WTC11 (cell line): ENCODE measurements at regions not wholly inside any gene's neighbourhood (a gene's known extent, or its start where the extent isn't known, plus 50 kb on each side); places are given as distances from the start of the nearest gene placed in this dataset.

Experiments
- ATAC-seq: fragments of 200-7000 bp; cut with Tn5 transposase; 2 replicates; pipeline ENCODE4 v1.10.0; 2021; ENCODE audit warnings: mild to moderate bottlenecking, moderate library complexity
- CTCF ChIA-PET: fragments of 300-600 bp; sonication (Branson Sonifier 250); formaldehyde crosslinking; loops from one replicate; lab custom pipeline; 2021; ENCODE audit warnings: antibody characterized with exemption; lab: Charles Lee
- POLR2A ChIA-PET: fragments of 350-600 bp; sonication (Branson Sonifier 250); formaldehyde crosslinking; loops from one replicate; lab custom pipeline; 2021; ENCODE audit warnings: antibody characterized with exemption; lab: Charles Lee
- DNase-seq: peaks from one replicate; pipeline ENCODE4 v3.0.0; 2021; ENCODE audit warnings: low spot score
- H3K27ac Mint-ChIP-seq: 2 replicates; pipeline ENCODE4 v1.8.0; 2021; ENCODE audit warnings: mixed read lengths
- H3K27me3 Mint-ChIP-seq: 2 replicates; pipeline ENCODE4 v1.8.0; 2021; ENCODE audit warnings: low read depth, mild to moderate bottlenecking, moderate library complexity, mixed read lengths
- H3K36me3 Mint-ChIP-seq: 2 replicates; pipeline ENCODE4 v1.8.0; 2021; ENCODE audit warnings: mixed read lengths
- H3K4me1 Mint-ChIP-seq: 2 replicates; pipeline ENCODE4 v1.8.0; 2022; ENCODE audit warnings: mixed read lengths
- H3K4me3 Mint-ChIP-seq: 2 replicates; pipeline ENCODE4 v1.8.0; 2021; ENCODE audit warnings: mild to moderate bottlenecking, moderate library complexity, mixed read lengths
- H3K9me3 Mint-ChIP-seq: 2 replicates; pipeline ENCODE4 v1.8.0; 2021; ENCODE audit warnings: mixed read lengths
- CREB1 ChIP-seq: sonication (generic); formaldehyde crosslinking; IDR thresholded peaks from 2 replicates; pipeline ENCODE4 v1.8.0; 2023; ENCODE audit warnings: mild to moderate bottlenecking, missing genetic modification reagents
- CREM ChIP-seq: sonication (generic); formaldehyde crosslinking; IDR thresholded peaks from 2 replicates; pipeline ENCODE4 v1.8.1; 2022; ENCODE audit warnings: mild to moderate bottlenecking, missing genetic modification reagents, moderate library complexity
- ESRRA ChIP-seq: sonication (generic); formaldehyde crosslinking; IDR thresholded peaks from 2 replicates; pipeline ENCODE4 v1.8.1; 2022; ENCODE audit warnings: mild to moderate bottlenecking, missing genetic modification reagents, borderline replicate concordance
- FOXP1 ChIP-seq: sonication (generic); formaldehyde crosslinking; IDR thresholded peaks from 2 replicates; pipeline ENCODE4 v1.8.0; 2022; ENCODE audit warnings: missing genetic modification reagents, mild to moderate bottlenecking, moderate library complexity, borderline replicate concordance
- JUN ChIP-seq: sonication (generic); formaldehyde crosslinking; IDR thresholded peaks from 2 replicates; pipeline ENCODE4 v1.8.0; 2023; ENCODE audit warnings: mild to moderate bottlenecking, missing genetic modification reagents
- NFYB ChIP-seq: sonication (generic); formaldehyde crosslinking; conservative IDR thresholded peaks from 2 replicates; pipeline ENCODE4 v1.8.0; 2022; ENCODE audit warnings: low read depth, missing genetic modification reagents
- PRRX2 ChIP-seq: fragments of 250-450 bp; sonication (Bioruptor Pico); IDR thresholded peaks from 2 replicates; pipeline ENCODE4 v1.8.0; 2021; ENCODE audit warnings: mild to moderate bottlenecking
- TEAD4 ChIP-seq: sonication (generic); formaldehyde crosslinking; IDR thresholded peaks from 2 replicates; pipeline ENCODE4 v1.8.0; 2022; ENCODE audit warnings: mild to moderate bottlenecking, missing genetic modification reagents
- ZNF671 ChIP-seq: fragments of 250-450 bp; sonication (Bioruptor Pico); IDR thresholded peaks from 2 replicates; pipeline ENCODE4 v1.8.0; 2021; ENCODE audit warnings: mild to moderate bottlenecking
- TF ChIP-seq, protein P1 (sequence below): sonication (generic); formaldehyde crosslinking; IDR thresholded peaks from 2 replicates; pipeline ENCODE4 v1.8.1; 2023; ENCODE audit warnings: mild to moderate bottlenecking, missing genetic modification reagents
- TF ChIP-seq, protein P2 (sequence below): sonication (generic); formaldehyde crosslinking; IDR thresholded peaks from 2 replicates; pipeline ENCODE4 v1.8.0; 2022; ENCODE audit warnings: missing genetic modification reagents
- TF ChIP-seq, protein P3 (sequence below): sonication (generic); formaldehyde crosslinking; IDR thresholded peaks from 2 replicates; pipeline ENCODE4 v1.8.0; 2023; ENCODE audit warnings: mild to moderate bottlenecking, missing genetic modification reagents
- TF ChIP-seq, protein P4 (sequence below): fragments of 200-600 bp; IDR thresholded peaks from 2 replicates; pipeline ENCODE4 v1.8.0; 2022; ENCODE audit warnings: antibody characterized with exemption
- TF ChIP-seq, protein P5 (sequence below): sonication (generic); formaldehyde crosslinking; IDR thresholded peaks from 2 replicates; pipeline ENCODE4 v1.8.1; 2023; ENCODE audit warnings: mild to moderate bottlenecking, missing genetic modification reagents, moderate library complexity
- TF ChIP-seq, protein P6 (sequence below): sonication (generic); formaldehyde crosslinking; IDR thresholded peaks from 2 replicates; pipeline ENCODE4 v1.8.0; 2022; ENCODE audit warnings: mild to moderate bottlenecking, missing genetic modification reagents

DNA sequence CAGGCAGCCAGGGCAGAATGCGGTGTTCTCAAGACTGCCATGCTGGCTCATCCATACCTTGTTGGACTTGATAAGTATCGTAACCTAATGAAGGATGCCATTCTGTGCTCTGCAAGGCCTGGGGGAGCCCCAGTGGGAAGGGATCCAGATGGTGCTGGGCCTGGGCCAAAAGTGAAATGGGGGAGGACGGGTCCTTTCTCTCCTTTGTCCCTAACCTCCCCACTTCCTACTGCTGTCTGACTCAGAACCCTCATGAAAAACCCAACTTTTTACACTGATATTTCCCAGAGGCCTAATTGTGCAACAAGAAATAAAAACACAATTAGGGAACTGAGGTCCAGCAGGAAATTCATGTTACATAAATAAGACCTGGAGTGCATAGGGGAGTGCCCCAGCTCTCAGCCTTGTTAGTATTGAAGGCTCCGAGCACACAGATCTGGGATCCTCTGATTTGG lies 193.7 kb upstream of the SVIL start:
- H3K27ac Mint-ChIP-seq: no peak overlapping the region
- TF ChIP-seq, protein P1, sequence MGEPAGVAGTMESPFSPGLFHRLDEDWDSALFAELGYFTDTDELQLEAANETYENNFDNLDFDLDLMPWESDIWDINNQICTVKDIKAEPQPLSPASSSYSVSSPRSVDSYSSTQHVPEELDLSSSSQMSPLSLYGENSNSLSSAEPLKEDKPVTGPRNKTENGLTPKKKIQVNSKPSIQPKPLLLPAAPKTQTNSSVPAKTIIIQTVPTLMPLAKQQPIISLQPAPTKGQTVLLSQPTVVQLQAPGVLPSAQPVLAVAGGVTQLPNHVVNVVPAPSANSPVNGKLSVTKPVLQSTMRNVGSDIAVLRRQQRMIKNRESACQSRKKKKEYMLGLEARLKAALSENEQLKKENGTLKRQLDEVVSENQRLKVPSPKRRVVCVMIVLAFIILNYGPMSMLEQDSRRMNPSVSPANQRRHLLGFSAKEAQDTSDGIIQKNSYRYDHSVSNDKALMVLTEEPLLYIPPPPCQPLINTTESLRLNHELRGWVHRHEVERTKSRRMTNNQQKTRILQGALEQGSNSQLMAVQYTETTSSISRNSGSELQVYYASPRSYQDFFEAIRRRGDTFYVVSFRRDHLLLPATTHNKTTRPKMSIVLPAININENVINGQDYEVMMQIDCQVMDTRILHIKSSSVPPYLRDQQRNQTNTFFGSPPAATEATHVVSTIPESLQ: no peak
- no peak for TF ChIP-seq NFYB (CRISPR knock-in tag)
- TF ChIP-seq, protein P2, sequence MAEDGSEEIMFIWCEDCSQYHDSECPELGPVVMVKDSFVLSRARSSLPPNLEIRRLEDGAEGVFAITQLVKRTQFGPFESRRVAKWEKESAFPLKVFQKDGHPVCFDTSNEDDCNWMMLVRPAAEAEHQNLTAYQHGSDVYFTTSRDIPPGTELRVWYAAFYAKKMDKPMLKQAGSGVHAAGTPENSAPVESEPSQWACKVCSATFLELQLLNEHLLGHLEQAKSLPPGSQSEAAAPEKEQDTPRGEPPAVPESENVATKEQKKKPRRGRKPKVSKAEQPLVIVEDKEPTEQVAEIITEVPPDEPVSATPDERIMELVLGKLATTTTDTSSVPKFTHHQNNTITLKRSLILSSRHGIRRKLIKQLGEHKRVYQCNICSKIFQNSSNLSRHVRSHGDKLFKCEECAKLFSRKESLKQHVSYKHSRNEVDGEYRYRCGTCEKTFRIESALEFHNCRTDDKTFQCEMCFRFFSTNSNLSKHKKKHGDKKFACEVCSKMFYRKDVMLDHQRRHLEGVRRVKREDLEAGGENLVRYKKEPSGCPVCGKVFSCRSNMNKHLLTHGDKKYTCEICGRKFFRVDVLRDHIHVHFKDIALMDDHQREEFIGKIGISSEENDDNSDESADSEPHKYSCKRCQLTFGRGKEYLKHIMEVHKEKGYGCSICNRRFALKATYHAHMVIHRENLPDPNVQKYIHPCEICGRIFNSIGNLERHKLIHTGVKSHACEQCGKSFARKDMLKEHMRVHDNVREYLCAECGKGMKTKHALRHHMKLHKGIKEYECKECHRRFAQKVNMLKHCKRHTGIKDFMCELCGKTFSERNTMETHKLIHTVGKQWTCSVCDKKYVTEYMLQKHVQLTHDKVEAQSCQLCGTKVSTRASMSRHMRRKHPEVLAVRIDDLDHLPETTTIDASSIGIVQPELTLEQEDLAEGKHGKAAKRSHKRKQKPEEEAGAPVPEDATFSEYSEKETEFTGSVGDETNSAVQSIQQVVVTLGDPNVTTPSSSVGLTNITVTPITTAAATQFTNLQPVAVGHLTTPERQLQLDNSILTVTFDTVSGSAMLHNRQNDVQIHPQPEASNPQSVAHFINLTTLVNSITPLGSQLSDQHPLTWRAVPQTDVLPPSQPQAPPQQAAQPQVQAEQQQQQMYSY: no peak
- no peak for TF ChIP-seq ESRRA
- TF ChIP-seq, protein P3, sequence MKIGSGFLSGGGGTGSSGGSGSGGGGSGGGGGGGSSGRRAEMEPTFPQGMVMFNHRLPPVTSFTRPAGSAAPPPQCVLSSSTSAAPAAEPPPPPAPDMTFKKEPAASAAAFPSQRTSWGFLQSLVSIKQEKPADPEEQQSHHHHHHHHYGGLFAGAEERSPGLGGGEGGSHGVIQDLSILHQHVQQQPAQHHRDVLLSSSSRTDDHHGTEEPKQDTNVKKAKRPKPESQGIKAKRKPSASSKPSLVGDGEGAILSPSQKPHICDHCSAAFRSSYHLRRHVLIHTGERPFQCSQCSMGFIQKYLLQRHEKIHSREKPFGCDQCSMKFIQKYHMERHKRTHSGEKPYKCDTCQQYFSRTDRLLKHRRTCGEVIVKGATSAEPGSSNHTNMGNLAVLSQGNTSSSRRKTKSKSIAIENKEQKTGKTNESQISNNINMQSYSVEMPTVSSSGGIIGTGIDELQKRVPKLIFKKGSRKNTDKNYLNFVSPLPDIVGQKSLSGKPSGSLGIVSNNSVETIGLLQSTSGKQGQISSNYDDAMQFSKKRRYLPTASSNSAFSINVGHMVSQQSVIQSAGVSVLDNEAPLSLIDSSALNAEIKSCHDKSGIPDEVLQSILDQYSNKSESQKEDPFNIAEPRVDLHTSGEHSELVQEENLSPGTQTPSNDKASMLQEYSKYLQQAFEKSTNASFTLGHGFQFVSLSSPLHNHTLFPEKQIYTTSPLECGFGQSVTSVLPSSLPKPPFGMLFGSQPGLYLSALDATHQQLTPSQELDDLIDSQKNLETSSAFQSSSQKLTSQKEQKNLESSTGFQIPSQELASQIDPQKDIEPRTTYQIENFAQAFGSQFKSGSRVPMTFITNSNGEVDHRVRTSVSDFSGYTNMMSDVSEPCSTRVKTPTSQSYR (CRISPR knock-in tag): no peak
- no peak for TF ChIP-seq FOXP1 (CRISPR knock-in tag)
- TF ChIP-seq, protein P4, sequence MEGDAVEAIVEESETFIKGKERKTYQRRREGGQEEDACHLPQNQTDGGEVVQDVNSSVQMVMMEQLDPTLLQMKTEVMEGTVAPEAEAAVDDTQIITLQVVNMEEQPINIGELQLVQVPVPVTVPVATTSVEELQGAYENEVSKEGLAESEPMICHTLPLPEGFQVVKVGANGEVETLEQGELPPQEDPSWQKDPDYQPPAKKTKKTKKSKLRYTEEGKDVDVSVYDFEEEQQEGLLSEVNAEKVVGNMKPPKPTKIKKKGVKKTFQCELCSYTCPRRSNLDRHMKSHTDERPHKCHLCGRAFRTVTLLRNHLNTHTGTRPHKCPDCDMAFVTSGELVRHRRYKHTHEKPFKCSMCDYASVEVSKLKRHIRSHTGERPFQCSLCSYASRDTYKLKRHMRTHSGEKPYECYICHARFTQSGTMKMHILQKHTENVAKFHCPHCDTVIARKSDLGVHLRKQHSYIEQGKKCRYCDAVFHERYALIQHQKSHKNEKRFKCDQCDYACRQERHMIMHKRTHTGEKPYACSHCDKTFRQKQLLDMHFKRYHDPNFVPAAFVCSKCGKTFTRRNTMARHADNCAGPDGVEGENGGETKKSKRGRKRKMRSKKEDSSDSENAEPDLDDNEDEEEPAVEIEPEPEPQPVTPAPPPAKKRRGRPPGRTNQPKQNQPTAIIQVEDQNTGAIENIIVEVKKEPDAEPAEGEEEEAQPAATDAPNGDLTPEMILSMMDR: no peak
- no peak for TF ChIP-seq CREB1 (CRISPR knock-in tag)
- TF ChIP-seq PRRX2: no peak
- ATAC-seq: no peak

DNA sequence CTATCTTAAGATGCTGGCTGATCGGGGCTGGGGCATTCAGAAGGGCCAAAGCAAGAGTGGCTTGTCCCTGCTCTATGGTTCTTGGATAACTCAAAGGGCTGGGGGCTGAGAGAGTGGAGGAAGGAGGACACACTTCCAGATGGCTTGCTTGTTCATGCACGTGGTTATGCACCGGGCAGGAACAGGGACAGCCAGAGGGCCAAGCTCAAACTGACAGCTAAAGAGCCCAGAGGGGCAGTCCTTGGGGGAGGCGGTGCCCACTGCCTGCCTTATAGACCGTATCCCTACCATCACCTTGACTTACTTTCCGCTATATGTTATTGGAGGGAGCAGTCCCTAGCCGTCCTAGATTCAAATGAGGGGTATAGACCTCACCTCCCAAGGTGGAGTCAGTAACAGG lies 192.7 kb upstream of the SVIL start:
- Mint-ChIP-seq H3K27me3 (peaks cover 3% of the 10 kb centered on the region), H3K4me3 (no peak overlapping the region), H3K9me3 (peaks cover 10% of the 10 kb centered on the region), H3K27ac (no peak overlapping the region), H3K36me3 (no peaks in the 10 kb centered on the region), H3K4me1 (peaks cover 10% of the 10 kb centered on the region)
- ATAC-seq: no peak
- TF ChIP-seq, protein P5, sequence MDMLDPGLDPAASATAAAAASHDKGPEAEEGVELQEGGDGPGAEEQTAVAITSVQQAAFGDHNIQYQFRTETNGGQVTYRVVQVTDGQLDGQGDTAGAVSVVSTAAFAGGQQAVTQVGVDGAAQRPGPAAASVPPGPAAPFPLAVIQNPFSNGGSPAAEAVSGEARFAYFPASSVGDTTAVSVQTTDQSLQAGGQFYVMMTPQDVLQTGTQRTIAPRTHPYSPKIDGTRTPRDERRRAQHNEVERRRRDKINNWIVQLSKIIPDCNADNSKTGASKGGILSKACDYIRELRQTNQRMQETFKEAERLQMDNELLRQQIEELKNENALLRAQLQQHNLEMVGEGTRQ: no peak
- TF ChIP-seq, protein P6, sequence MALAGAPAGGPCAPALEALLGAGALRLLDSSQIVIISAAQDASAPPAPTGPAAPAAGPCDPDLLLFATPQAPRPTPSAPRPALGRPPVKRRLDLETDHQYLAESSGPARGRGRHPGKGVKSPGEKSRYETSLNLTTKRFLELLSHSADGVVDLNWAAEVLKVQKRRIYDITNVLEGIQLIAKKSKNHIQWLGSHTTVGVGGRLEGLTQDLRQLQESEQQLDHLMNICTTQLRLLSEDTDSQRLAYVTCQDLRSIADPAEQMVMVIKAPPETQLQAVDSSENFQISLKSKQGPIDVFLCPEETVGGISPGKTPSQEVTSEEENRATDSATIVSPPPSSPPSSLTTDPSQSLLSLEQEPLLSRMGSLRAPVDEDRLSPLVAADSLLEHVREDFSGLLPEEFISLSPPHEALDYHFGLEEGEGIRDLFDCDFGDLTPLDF (CRISPR knock-in tag): no peak
- TF ChIP-seq, protein P2: no peak
- TF ChIP-seq TEAD4 (CRISPR knock-in tag) (no peak), ZNF671 (CRISPR knock-in tag) (no peak), CREM (CRISPR knock-in tag) (no peak), JUN (CRISPR knock-in tag) (no peak)
- TF ChIP-seq, protein P4: no peak
- CTCF ChIA-PET: no interaction called here
- DNase-seq: no peak
- POLR2A ChIA-PET: no interaction called here

More for the DNA sequence above, 193.7 kb upstream of the SVIL start:
- Mint-ChIP-seq H3K36me3 (no peaks in the 10 kb centered on the region), H3K4me1 (peaks cover 8% of the 10 kb centered on the region), H3K9me3 (peaks cover 10% of the 10 kb centered on the region), H3K27me3 (peaks cover 3% of the 10 kb centered on the region), H3K4me3 (no peak overlapping the region)
- ChIA-PET CTCF (no interaction called here), POLR2A (no interaction called here)
- DNase-seq: no peak
